HUES6 (cell line): ENCODE measurements at regions not wholly inside any gene's neighbourhood (a gene's known extent, or its start where the extent isn't known, plus 50 kb on each side); places are given as distances from the start of the nearest gene placed in this dataset.
"Not testable (repeated sequence)": the region's sequence is repeated elsewhere in the genome, so short reads cannot be mapped to it uniquely, and the experiment has no call there.

Experiments
- H3K27ac ChIP-seq: 2 replicates; pipeline ENCODE4 v1.7.0; 2013; ENCODE audit warnings: low read depth, mild to moderate bottlenecking, low read length, inconsistent platforms
- H3K27me3 ChIP-seq: 2 replicates; pipeline ENCODE4 v1.6.1; 2013; ENCODE audit warnings: low read length; ENCODE audit not compliant: control insufficient read depth, insufficient read depth
- H3K36me3 ChIP-seq: 2 replicates; pipeline ENCODE4 v1.6.1; 2013; ENCODE audit warnings: low read length; ENCODE audit not compliant: control insufficient read depth, insufficient read depth
- H3K4me1 ChIP-seq: 2 replicates; pipeline ENCODE4 v1.6.1; 2013; ENCODE audit warnings: low read length; ENCODE audit not compliant: control insufficient read depth, insufficient read depth
- H3K4me3 ChIP-seq: 2 replicates; pipeline ENCODE4 v1.5.1; 2013; ENCODE audit warnings: low read depth, low read length
- H3K9ac ChIP-seq: one replicate; pipeline ENCODE4 v1.6.1; 2013; ENCODE audit warnings: mild to moderate bottlenecking, low read length
- H3K9me3 ChIP-seq: 2 replicates; pipeline ENCODE4 v1.6.1; 2013; ENCODE audit warnings: low read depth, low read length; ENCODE audit not compliant: control insufficient read depth, insufficient read depth

DNA sequence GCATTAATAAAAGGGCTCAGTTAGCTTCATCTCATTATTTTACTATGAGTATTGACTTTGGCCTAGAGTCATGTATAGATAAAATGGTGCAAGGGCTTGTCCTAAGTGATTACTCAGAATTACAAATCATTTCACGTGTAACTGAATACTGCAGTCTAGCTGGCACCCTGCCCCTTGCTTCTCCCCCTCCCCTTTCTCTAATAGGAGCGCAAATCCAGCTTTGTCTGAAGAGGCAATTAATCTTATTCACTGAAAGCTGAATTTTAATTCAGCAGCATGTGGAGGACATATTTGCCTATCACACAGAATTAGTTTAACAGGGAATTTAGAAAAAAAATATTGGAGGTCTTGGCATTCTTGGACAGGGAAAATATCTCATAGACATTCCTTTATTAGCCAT is 412.1 kb upstream of the DPH6 start:
- Histone ChIP-seq H3K9me3 (no peaks in the 10 kb centered on the region), H3K9ac (no peak overlapping the region), H3K4me1 (no peaks in the 10 kb centered on the region; the same call in 1 of the 2 replicates), H3K36me3 (no peaks in the 10 kb centered on the region), H3K27ac (no peak overlapping the region), H3K4me3 (no peak overlapping the region), H3K27me3 (no peaks in the 10 kb centered on the region)

DNA sequence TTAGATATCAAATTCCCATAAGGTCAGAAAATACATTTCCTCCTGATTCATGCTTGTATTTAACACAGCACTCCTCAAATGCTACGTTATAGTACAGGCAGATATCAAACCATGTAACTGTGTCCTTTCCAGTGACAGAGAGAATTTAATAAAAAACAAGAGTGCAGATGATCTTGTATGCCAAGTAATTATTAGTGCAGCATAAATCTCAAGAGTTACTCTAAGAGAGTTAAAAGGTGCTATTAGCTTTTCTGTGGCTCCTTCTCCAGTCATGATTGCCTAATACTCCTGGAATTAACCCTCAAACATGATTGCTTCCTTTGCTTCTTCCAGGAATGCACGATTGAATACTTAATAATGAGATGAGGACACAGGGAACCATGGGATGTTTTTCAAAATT is 413.0 kb upstream of the DPH6 start:
- Histone ChIP-seq H3K9me3 (no peaks in the 10 kb centered on the region), H3K4me3 (no peak overlapping the region), H3K36me3 (no peaks in the 10 kb centered on the region), H3K4me1 (no peaks in the 10 kb centered on the region; the same call in 1 of the 2 replicates), H3K27me3 (no peaks in the 10 kb centered on the region), H3K27ac (no peak overlapping the region), H3K9ac (no peak overlapping the region)

DNA sequence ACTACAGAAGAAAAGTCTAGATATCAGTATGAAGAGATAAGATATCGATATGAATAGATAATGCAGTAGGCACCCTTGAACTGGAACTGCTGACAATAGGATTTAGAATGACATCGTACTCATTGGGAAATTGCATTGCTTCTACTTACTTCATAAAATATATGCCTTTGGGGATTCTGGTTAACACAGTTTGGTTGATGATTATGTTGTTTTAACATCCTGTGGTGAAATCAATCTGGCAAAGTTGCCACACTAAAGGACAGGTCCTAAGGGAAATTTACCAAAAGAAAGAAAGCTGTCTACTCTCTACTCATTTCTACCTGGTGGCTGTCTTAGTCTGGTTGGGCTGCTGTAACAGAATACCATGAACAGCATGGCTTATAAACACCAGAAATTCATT is 417.4 kb upstream of the DPH6 start:
- no peaks in the 10 kb centered on the region for H3K36me3 ChIP-seq

DNA sequence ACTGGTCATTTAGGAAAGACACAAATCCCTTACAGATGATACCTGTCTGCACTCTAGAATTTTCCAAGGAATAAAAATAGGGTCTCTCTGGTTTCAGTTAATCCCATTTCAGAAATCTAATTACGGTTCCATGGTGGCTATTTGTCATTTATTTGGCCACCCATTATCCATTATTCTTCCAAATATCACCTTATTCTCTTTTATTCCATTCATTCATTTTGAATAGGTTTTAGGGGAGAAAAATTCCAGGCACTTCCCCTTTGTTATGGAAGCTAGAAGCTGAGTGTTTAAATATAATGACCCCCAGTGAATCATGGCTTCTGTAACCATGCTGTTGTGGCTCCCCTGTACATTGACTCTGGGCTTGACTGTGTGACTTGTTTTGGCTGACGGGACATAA is 420.8 kb upstream of the DPH6 start:
- Histone ChIP-seq H3K4me1 (no peaks in the 10 kb centered on the region), H3K4me3 (no peak overlapping the region), H3K36me3 (no peaks in the 10 kb centered on the region), H3K9me3 (no peaks in the 10 kb centered on the region), H3K27me3 (no peaks in the 10 kb centered on the region), H3K27ac (no peak overlapping the region), H3K9ac (no peak overlapping the region)

More for the DNA sequence above, 417.4 kb upstream of the DPH6 start:
- H3K9me3 ChIP-seq: no peaks in the 10 kb centered on the region
- no peaks in the 10 kb centered on the region; the same call in 1 of the 2 replicates for H3K4me1 ChIP-seq
- H3K4me3 ChIP-seq: no peak overlapping the region
- no peak overlapping the region for H3K27ac ChIP-seq
- no peaks in the 10 kb centered on the region for H3K27me3 ChIP-seq
- no peak overlapping the region for H3K9ac ChIP-seq

DNA sequence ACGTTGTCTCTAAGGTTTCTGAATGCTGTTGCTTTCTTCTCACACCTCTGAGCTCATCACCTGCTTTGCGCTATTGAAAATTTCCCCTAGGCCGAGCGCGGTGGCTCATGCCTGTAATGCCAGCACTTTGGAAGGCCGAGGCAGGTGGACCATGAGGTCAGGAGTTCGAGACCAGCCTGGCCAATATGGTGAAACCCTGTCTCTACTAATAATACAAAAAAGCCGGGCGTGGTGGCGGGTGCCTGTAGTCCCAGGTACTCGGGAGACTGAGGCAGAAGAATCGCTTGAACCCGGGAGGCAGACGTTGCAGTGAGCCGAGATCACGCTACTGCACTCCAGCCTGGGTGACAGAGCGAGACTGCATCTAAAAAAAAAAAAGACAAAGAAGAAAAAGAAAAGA is 422.0 kb upstream of the DPH6 start:
- H3K9ac ChIP-seq, H3K36me3 ChIP-seq, H3K27me3 ChIP-seq, H3K9me3 ChIP-seq, H3K4me1 ChIP-seq, H3K27ac ChIP-seq, H3K4me3 ChIP-seq: not testable (repeated sequence)

DNA sequence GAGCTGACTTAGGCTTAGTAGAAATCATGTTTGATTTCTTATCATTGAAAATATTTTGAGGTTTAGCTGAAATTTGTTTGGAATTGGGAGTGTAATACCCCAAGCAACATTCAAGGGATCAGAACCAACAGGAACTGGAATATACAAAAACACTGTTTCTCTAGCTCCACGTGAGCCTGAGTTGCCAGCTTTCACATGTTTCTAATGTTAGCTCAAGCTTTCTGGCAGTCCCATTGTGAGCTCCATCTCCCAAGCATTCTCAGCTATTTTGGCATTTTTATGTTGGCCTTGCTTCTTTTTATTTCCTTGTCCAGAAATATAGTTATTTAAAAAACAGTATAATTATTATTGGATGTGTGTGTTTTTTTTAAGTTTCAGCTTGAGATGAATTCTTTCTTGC is 427.1 kb upstream of the DPH6 start:
- no peak overlapping the region for H3K4me3 ChIP-seq
- no peak overlapping the region for H3K9ac ChIP-seq
- no peaks in the 10 kb centered on the region for H3K9me3 ChIP-seq
- H3K4me1 ChIP-seq: no peaks in the 10 kb centered on the region
- no peaks in the 10 kb centered on the region for H3K36me3 ChIP-seq
- H3K27me3 ChIP-seq: no peaks in the 10 kb centered on the region
- H3K27ac ChIP-seq: no peak overlapping the region

DNA sequence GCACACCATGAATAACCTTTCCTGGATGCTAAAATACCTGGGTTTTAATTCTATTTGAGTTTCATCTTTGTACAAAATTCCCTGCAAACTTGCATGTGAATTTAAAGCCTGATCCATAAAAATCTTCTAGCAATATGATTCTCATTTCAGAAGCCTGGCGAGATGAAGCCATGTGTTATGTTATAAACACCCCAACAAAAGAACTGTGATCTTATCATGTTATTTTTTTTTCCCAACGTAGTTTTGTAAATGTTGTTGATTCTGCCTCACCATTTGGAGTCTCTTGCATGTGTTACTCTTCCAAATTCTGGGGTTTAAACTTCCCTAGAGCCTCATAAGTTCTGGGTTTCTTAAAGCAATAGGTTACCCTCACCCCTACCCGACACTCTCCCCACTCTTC is 428.1 kb upstream of the DPH6 start:
- Histone ChIP-seq H3K27me3 (no peaks in the 10 kb centered on the region), H3K4me3 (no peak overlapping the region), H3K27ac (no peak overlapping the region), H3K9me3 (no peaks in the 10 kb centered on the region), H3K4me1 (no peaks in the 10 kb centered on the region), H3K9ac (no peak overlapping the region), H3K36me3 (no peaks in the 10 kb centered on the region)

DNA sequence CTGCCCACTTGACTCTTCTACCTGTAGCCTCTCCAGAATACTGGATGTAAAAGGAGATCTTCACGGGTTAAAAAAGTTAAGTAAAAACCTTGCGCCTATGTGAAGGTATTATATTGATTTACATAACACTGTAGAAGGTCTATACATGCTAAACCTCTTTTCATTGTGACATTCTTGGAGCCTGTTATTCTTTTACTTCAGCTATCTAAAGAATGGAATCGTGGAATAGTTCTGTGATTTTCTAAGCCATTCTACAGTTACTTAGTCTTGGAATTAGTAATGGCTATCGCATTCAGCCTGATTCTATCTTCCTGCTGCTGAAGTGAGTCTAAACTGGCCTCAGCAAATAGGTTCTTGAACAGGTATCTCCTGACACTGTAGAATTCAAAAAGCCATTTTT is 430.0 kb upstream of the DPH6 start:
- no peak overlapping the region for H3K27ac ChIP-seq
- no peaks in the 10 kb centered on the region for H3K4me1 ChIP-seq
- no peaks in the 10 kb centered on the region for H3K27me3 ChIP-seq
- no peaks in the 10 kb centered on the region for H3K36me3 ChIP-seq
- no peak overlapping the region for H3K4me3 ChIP-seq
- no peak overlapping the region for H3K9ac ChIP-seq
- H3K9me3 ChIP-seq: no peaks in the 10 kb centered on the region

DNA sequence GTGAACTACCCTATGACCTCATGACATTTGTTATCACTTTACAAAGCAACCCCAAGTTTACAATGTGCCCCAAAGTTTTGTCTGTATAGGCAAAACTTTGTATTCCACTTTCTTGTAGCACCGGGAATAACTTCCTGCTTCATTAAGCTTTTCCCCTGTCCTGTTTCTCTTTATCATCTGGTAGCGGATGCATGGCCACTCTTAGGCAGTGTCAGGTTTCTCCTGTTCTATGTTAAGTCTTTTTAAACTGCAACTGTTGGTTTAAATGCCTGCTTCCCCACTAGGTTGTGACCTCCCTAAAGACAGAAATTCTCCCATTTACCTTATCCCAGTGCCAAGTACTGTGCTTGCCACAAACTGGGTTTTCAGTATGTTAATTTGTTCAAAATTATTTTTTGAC is 433.6 kb upstream of the DPH6 start:
- H3K9me3 ChIP-seq: no peaks in the 10 kb centered on the region
- no peak overlapping the region for H3K9ac ChIP-seq
- no peak overlapping the region for H3K27ac ChIP-seq
- no peak overlapping the region for H3K4me3 ChIP-seq
- H3K4me1 ChIP-seq: no peaks in the 10 kb centered on the region
- no peaks in the 10 kb centered on the region for H3K27me3 ChIP-seq
- H3K36me3 ChIP-seq: no peaks in the 10 kb centered on the region

DNA sequence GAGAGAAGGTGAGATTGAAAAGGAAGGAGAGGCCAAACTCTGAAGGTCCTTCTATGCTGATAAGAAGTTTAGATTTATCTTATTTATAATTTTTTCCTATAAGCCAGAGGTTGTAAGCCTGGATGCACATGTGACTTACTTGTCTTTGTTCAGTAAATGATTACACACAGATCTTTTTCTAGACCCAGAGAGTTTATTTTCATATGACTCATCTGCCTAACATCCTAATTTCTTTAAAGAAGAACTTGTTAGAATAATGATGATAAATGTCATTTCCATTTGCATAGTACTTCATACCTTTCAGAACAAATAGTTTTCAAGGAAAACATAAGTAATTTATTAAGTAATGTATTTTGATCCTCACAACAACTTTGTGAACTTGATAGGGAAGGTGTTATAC is 434.8 kb upstream of the DPH6 start:
- H3K9me3 ChIP-seq: no peaks in the 10 kb centered on the region
- no peaks in the 10 kb centered on the region for H3K27me3 ChIP-seq
- no peak overlapping the region for H3K27ac ChIP-seq
- no peak overlapping the region for H3K9ac ChIP-seq
- H3K4me3 ChIP-seq: no peak overlapping the region
- no peaks in the 10 kb centered on the region for H3K4me1 ChIP-seq
- H3K36me3 ChIP-seq: no peaks in the 10 kb centered on the region

DNA sequence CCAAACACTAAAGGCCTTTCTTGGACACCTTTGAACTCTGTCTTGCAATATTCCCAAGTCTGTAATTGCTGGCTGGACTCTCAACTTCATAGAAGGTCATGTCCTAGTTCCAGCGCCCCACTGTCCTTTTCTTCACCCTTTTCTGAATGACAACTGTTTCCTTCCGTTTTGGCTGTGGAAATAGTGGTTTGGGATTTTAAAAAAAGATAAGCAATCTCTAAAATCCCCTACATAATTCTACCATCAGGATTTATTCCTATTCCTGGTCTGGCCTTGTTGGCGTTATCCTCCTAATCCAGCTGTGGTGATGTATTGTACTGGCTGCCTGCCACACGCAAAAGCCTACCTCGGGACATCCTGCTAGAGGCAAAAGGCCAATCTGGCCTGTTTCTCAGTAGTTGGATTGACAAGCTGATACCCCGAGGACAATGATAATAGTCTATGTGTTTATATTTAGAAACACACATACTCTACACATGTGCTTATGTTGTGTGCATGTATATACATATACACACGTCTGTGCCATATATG is 440.3 kb upstream of the DPH6 start:
- Histone ChIP-seq H3K4me3 (no peak overlapping the region), H3K36me3 (no peaks in the 10 kb centered on the region), H3K27me3 (no peaks in the 10 kb centered on the region), H3K27ac (no peak overlapping the region), H3K4me1 (no peaks in the 10 kb centered on the region), H3K9ac (no peak overlapping the region), H3K9me3 (no peaks in the 10 kb centered on the region)

DNA sequence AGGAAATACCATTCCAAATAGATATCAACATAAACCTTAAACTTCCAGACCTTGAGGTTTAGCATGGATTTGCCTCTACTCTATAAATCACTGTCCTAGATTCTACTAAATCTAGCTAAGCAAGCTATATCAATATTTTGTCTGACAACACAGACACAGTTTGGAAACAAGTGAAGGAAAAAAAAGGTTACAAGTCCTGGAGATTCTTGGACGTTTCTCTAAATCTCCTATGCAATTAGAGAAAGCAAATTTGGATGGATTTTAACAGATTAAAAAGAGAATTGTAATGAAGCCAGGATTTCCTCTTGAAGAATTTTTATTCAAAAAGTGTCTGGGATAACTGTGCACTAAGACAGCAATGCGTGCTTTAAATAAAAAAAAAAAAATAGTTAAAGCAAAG is 441.1 kb upstream of the DPH6 start:
- no peak overlapping the region for H3K4me3 ChIP-seq
- H3K27ac ChIP-seq: no peak overlapping the region
- H3K9me3 ChIP-seq: no peaks in the 10 kb centered on the region
- H3K9ac ChIP-seq: no peak overlapping the region
- H3K27me3 ChIP-seq: no peaks in the 10 kb centered on the region
- no peaks in the 10 kb centered on the region for H3K4me1 ChIP-seq
- no peaks in the 10 kb centered on the region for H3K36me3 ChIP-seq
